ACHN (cell line): ENCODE measurements at regions not wholly inside any gene's neighbourhood (a gene's known extent, or its start where the extent isn't known, plus 50 kb on each side); places are given as distances from the start of the nearest gene placed in this dataset.

Experiments used
- DNase-seq: peaks from one replicate; pipeline ENCODE4 v3.0.0-alpha.2; 2015
- in situ Hi-C: cut with HindIII; loops from 2 replicates; pipeline ENCODE4 v1.10.0; 2017; ENCODE audit warnings: low sequenced_read_pairs, low pct_ligation_motif_present, low pct_unique_long_range_greater_than_20kb

DNA sequence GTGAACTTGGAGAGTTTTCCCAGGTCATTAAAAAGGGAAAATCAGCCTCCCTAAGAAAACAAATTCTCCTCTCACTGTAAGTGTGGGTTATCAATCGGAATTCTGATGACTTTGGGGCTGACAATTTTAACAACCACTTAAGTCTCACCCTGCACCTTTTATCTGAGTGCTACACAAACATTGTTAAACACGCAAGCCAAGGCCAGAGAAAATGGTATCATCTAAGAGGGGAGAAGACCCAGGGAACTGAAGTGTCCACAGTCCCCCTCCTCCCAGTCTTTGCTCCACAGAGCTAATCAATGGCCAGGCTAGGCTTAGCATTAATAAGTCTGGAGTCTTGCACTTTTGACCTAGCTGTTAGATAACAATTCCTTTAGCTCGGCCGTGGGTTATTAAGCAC is 51.7 kb upstream of the TBX5 start:
- no peak for DNase-seq
- in situ Hi-C loops, result no loop called here
